HAP-1 (cell line): ENCODE measurements at regions not wholly inside any gene's neighbourhood (a gene's known extent, or its start where the extent isn't known, plus 50 kb on each side); places are given as distances from the start of the nearest gene placed in this dataset.

Experiments used
- DNase-seq, 2 experiments: peaks; one replicate each; pipeline ENCODE4 v3.0.0-alpha.2; 2016 to 2020; ENCODE audit warnings: low spot score in 2 of 2
- H3K27me3 ChIP-seq: fragments of 250-450 bp; sonication (Bioruptor Pico); 2 replicates; pipeline ENCODE4 v1.5.1; 2020; ENCODE audit warnings: low read depth, mild to moderate bottlenecking, moderate library complexity
- H3K36me3 ChIP-seq: fragments of 250-450 bp; sonication (Bioruptor Pico); replicated peaks from 2 replicates; pipeline ENCODE4 v1.5.1; 2020; ENCODE audit warnings: mild to moderate bottlenecking
- H3K4me1 ChIP-seq: fragments of 250-450 bp; sonication (Bioruptor Pico); 2 replicates; pipeline ENCODE4 v1.5.1; 2020; ENCODE audit warnings: mild to moderate bottlenecking
- H3K4me3 ChIP-seq: fragments of 250-450 bp; sonication (Bioruptor Pico); 2 replicates; pipeline ENCODE4 v1.5.1; 2020; ENCODE audit warnings: mild to moderate bottlenecking, moderate library complexity
- H3K9me3 ChIP-seq: fragments of 250-450 bp; sonication (Bioruptor Pico); 2 replicates; pipeline ENCODE4 v1.5.1; 2020; ENCODE audit warnings: mild to moderate bottlenecking, moderate library complexity
- in situ Hi-C: fragments of 300-500 bp; cut with MboI; formaldehyde crosslinking; loops from 3 replicates; pipeline ENCODE4 v1.14.3; 2020; ENCODE audit warnings: low sequenced_read_pairs, inconsistent platforms, mixed read lengths

GRCh38 chr16:5377280-5377898 is 279.8 kb upstream of the EEF2KMT start:
- no peak for DNase-seq
- Histone ChIP-seq H3K4me1 (no peaks in the 10 kb centered on the region), H3K4me3 (no peak overlapping the region), H3K36me3 (no peaks in the 10 kb centered on the region), H3K27me3 (no peaks in the 10 kb centered on the region), H3K9me3 (no peaks in the 10 kb centered on the region)
- in situ Hi-C loops = no loop called here

GRCh38 chr16:5374184-5374583 is 276.6 kb upstream of the EEF2KMT start:
- in situ Hi-C loops = no loop called here
- H3K4me3 ChIP-seq = no peak overlapping the region
- H3K4me1 ChIP-seq = no peaks in the 10 kb centered on the region
- H3K27me3 ChIP-seq = no peaks in the 10 kb centered on the region
- no peak for DNase-seq
- H3K9me3 ChIP-seq = no peaks in the 10 kb centered on the region
- no peaks in the 10 kb centered on the region for H3K36me3 ChIP-seq

- no peaks in the 10 kb centered on the region for H3K36me3 ChIP-seq
- H3K27me3 ChIP-seq = no peaks in the 10 kb centered on the region
- no peak for DNase-seq
- H3K4me3 ChIP-seq = no peak overlapping the region
- no peaks in the 10 kb centered on the region for H3K9me3 ChIP-seq
- in situ Hi-C loops = no loop called here
- H3K4me1 ChIP-seq = no peaks in the 10 kb centered on the region
Observed at GRCh38 chr16:5367951-5368350, 270.4 kb upstream of the EEF2KMT start.

- Histone ChIP-seq H3K4me1 (no peaks in the 10 kb centered on the region), H3K4me3 (no peak overlapping the region), H3K27me3 (no peaks in the 10 kb centered on the region), H3K36me3 (no peaks in the 10 kb centered on the region), H3K9me3 (no peaks in the 10 kb centered on the region)
- no peak for DNase-seq
- in situ Hi-C loops = no loop called here
Observed at GRCh38 chr16:5366126-5366525, 268.5 kb upstream of the EEF2KMT start.

GRCh38 chr16:5364186-5364585 is 266.6 kb upstream of the EEF2KMT start:
- in situ Hi-C loops = no loop called here
- Histone ChIP-seq H3K9me3 (no peaks in the 10 kb centered on the region), H3K4me1 (no peaks in the 10 kb centered on the region), H3K36me3 (no peaks in the 10 kb centered on the region), H3K27me3 (no peaks in the 10 kb centered on the region), H3K4me3 (no peak overlapping the region)
- no peak for DNase-seq

- no peak overlapping the region for H3K4me3 ChIP-seq
- H3K36me3 ChIP-seq = no peaks in the 10 kb centered on the region
- DNase-seq = no peak
- in situ Hi-C loops = no loop called here
- no peaks in the 10 kb centered on the region for H3K4me1 ChIP-seq
- no peaks in the 10 kb centered on the region for H3K27me3 ChIP-seq
- H3K9me3 ChIP-seq = no peaks in the 10 kb centered on the region
Observed at GRCh38 chr16:5361322-5361721, 263.7 kb upstream of the EEF2KMT start.

- H3K4me3 ChIP-seq = no peak overlapping the region
- no peaks in the 10 kb centered on the region for H3K9me3 ChIP-seq
- DNase-seq = no peak
- H3K27me3 ChIP-seq = no peaks in the 10 kb centered on the region
- H3K4me1 ChIP-seq = no peaks in the 10 kb centered on the region
- in situ Hi-C loops = no loop called here
- H3K36me3 ChIP-seq = no peaks in the 10 kb centered on the region
Observed at GRCh38 chr16:5354645-5355044, 257.1 kb upstream of the EEF2KMT start.

- in situ Hi-C loops = no loop called here
- no peaks in the 10 kb centered on the region for H3K36me3 ChIP-seq
Observed at GRCh38 chr16:5349670-5350517, 252.3 kb upstream of the EEF2KMT start.

GRCh38 chr16:5349101-5349500 is 251.5 kb upstream of the EEF2KMT start:
- no peaks in the 10 kb centered on the region for H3K4me1 ChIP-seq
- in situ Hi-C loops = no loop called here

More at GRCh38 chr16:5349670-5350517, 252.3 kb upstream of the EEF2KMT start:
- H3K4me3 ChIP-seq = no peak overlapping the region
- H3K4me1 ChIP-seq = no peaks in the 10 kb centered on the region
- no peaks in the 10 kb centered on the region for H3K9me3 ChIP-seq
- no peak for DNase-seq
- H3K27me3 ChIP-seq = no peaks in the 10 kb centered on the region

GRCh38 chr16:5347561-5347960 is 250.0 kb upstream of the EEF2KMT start:
- Histone ChIP-seq H3K36me3 (no peaks in the 10 kb centered on the region), H3K27me3 (no peaks in the 10 kb centered on the region), H3K9me3 (no peaks in the 10 kb centered on the region), H3K4me1 (no peaks in the 10 kb centered on the region), H3K4me3 (no peak overlapping the region)
- DNase-seq = no peak
- in situ Hi-C loops = no loop called here

More at GRCh38 chr16:5349101-5349500, 251.5 kb upstream of the EEF2KMT start:
- no peak overlapping the region for H3K4me3 ChIP-seq
- H3K9me3 ChIP-seq = no peaks in the 10 kb centered on the region
- H3K27me3 ChIP-seq = no peaks in the 10 kb centered on the region
- DNase-seq = no peak
- H3K36me3 ChIP-seq = no peaks in the 10 kb centered on the region

GRCh38 chr16:5336941-5337340 is 239.3 kb upstream of the EEF2KMT start:
- in situ Hi-C loops = no loop called here
- no peak overlapping the region for H3K4me3 ChIP-seq

GRCh38 chr16:5333991-5334390 is 236.4 kb upstream of the EEF2KMT start:
- Histone ChIP-seq H3K9me3 (no peaks in the 10 kb centered on the region), H3K27me3 (no peaks in the 10 kb centered on the region), H3K4me1 (no peaks in the 10 kb centered on the region), H3K36me3 (no peaks in the 10 kb centered on the region), H3K4me3 (no peak overlapping the region)
- DNase-seq = no peak
- in situ Hi-C loops = no loop called here

More at GRCh38 chr16:5336941-5337340, 239.3 kb upstream of the EEF2KMT start:
- no peak for DNase-seq
- no peaks in the 10 kb centered on the region for H3K27me3 ChIP-seq
- H3K9me3 ChIP-seq = no peaks in the 10 kb centered on the region
- no peaks in the 10 kb centered on the region for H3K36me3 ChIP-seq
- no peaks in the 10 kb centered on the region for H3K4me1 ChIP-seq

- H3K4me1 ChIP-seq = no peaks in the 10 kb centered on the region
- H3K9me3 ChIP-seq = no peaks in the 10 kb centered on the region
- H3K36me3 ChIP-seq = no peaks in the 10 kb centered on the region
- no peak overlapping the region for H3K4me3 ChIP-seq
- no peak for DNase-seq
- in situ Hi-C loops = no loop called here
- no peaks in the 10 kb centered on the region for H3K27me3 ChIP-seq
Observed at GRCh38 chr16:5333126-5333525, 235.5 kb upstream of the EEF2KMT start.

GRCh38 chr16:5330058-5330457 is 232.5 kb upstream of the EEF2KMT start:
- H3K4me1 ChIP-seq = no peaks in the 10 kb centered on the region
- no peaks in the 10 kb centered on the region for H3K36me3 ChIP-seq
- in situ Hi-C loops = no loop called here
- DNase-seq = no peak
- H3K4me3 ChIP-seq = no peak overlapping the region
- H3K9me3 ChIP-seq = no peaks in the 10 kb centered on the region
- H3K27me3 ChIP-seq = no peaks in the 10 kb centered on the region
